DOHH2 (cell line): ENCODE measurements at regions not wholly inside any gene's neighbourhood (a gene's known extent, or its start where the extent isn't known, plus 50 kb on each side); places are given as distances from the start of the nearest gene placed in this dataset.

Experiments used
- EZH2phosphoT487 ChIP-seq: fragments of 200-600 bp; sonication (generic); IDR thresholded peaks from 2 replicates; pipeline ENCODE4 v1.6.1; 2017; ENCODE audit warnings: borderline replicate concordance, mild to moderate bottlenecking, antibody characterized with exemption, low read length, moderate library complexity, mixed read lengths
- TF ChIP-seq, protein P1 (sequence below): fragments of 200-600 bp; sonication (generic); IDR thresholded peaks from one replicate; pipeline ENCODE4 v1.5.1; 2014; ENCODE audit warnings: antibody characterized with exemption, mild to moderate bottlenecking, low read depth, low read length; ENCODE audit not compliant: poor library complexity, severe bottlenecking

- TF ChIP-seq, protein P1, sequence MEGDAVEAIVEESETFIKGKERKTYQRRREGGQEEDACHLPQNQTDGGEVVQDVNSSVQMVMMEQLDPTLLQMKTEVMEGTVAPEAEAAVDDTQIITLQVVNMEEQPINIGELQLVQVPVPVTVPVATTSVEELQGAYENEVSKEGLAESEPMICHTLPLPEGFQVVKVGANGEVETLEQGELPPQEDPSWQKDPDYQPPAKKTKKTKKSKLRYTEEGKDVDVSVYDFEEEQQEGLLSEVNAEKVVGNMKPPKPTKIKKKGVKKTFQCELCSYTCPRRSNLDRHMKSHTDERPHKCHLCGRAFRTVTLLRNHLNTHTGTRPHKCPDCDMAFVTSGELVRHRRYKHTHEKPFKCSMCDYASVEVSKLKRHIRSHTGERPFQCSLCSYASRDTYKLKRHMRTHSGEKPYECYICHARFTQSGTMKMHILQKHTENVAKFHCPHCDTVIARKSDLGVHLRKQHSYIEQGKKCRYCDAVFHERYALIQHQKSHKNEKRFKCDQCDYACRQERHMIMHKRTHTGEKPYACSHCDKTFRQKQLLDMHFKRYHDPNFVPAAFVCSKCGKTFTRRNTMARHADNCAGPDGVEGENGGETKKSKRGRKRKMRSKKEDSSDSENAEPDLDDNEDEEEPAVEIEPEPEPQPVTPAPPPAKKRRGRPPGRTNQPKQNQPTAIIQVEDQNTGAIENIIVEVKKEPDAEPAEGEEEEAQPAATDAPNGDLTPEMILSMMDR = no peak
- TF ChIP-seq EZH2phosphoT487 = no peak
Observed at GRCh38 chr3:76965122-76965725, 74.7 kb upstream of the ROBO2 start.
